GM23248 (cell line): ENCODE measurements at regions not wholly inside any gene's neighbourhood (a gene's known extent, or its start where the extent isn't known, plus 50 kb on each side); places are given as distances from the start of the nearest gene placed in this dataset.

Experiments
- EZH2 ChIP-seq: fragments of 200-600 bp; sonication (generic); IDR thresholded peaks from 2 replicates; pipeline ENCODE4 v1.6.1; 2018; ENCODE audit warnings: antibody characterized with exemption, mild to moderate bottlenecking; ENCODE audit not compliant: insufficient read depth, poor library complexity, severe bottlenecking
- EZH2phosphoT487 ChIP-seq: fragments of 200-600 bp; sonication (generic); IDR thresholded peaks from 2 replicates; pipeline ENCODE4 v1.6.1; 2018; ENCODE audit warnings: antibody characterized with exemption, moderate library complexity, mild to moderate bottlenecking, low read depth; ENCODE audit not compliant: insufficient read depth

DNA sequence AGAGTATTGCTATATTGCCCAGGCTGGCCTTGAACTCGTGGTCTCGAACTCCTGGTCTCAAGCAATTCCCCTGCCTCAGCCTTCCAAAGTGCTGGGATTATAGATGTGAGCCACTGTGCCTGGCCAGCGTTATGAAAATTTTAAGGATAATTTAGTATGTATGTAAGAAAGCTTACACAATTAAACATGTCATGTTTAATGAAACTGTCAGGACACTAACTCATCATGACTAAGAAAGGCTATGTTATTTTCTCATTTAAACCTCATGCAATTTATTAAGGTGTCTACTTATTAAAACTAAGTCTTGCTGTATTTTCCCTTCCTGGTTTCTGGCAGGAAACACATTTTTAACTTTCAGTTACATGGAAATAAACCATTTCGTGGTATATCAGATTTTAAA is 106.8 kb upstream of the ATP10A start:
- no peak for TF ChIP-seq EZH2
- TF ChIP-seq EZH2phosphoT487 = no peak
